ENCODE measurements at regions not wholly inside any gene's neighbourhood (a gene's known extent, or its start where the extent isn't known, plus 50 kb on each side); places are given as distances from the start of the nearest gene placed in this dataset.

- ATAC-seq = no peak
- no peaks in the 10 kb centered on the region for H4K20me1 ChIP-seq (ENCODE audit: control insufficient read depth, insufficient read depth)
- no peaks in the 10 kb centered on the region for H3K4me1 ChIP-seq (ENCODE audit: control insufficient read depth, insufficient read depth, low read length)
- no peak for FAIRE-seq
- TF ChIP-seq SREBF1 (IDR thresholded peaks at IDR 0.05; ENCODE audit: low read length) (no peak), SMC3 (IDR thresholded peaks at IDR 0.05; ENCODE audit: borderline replicate concordance, low read length) (peak; percentile 9; the same call in 1 of the 2 replicates), CHD1 (IDR thresholded peaks at IDR 0.05; ENCODE audit: low read depth, low read length) (no peak), CTCF (IDR thresholded peaks at IDR 0.05 in 2 of 3, conservative IDR thresholded peaks at IDR 0.05 in 1 of 3; ENCODE audit: control insufficient read depth in 2 of 3, extremely low read depth in 1 of 3, insufficient read depth in 1 of 3, low read depth in 3 of 3, low read length in 3 of 3) (peak in 1 of 3 experiments; percentile 22; a peak in 1 of 6 replicates), IRF4 (IDR thresholded peaks at IDR 0.05; ENCODE audit: low read depth, low read length) (no peak), RAD21 (IDR thresholded peaks at IDR 0.05; ENCODE audit: insufficient read depth, low read depth, low read length) (peak; percentile 88)
- no peaks in the 10 kb centered on the region for H3K27me3 ChIP-seq (replicated peaks in 1 of 2; ENCODE audit: control insufficient read depth in 2 of 2, insufficient read depth in 2 of 2, low read length in 1 of 2)
- no peaks in the 10 kb centered on the region for H3K9me3 ChIP-seq (replicated peaks; ENCODE audit: control insufficient read depth, insufficient read depth, low read length)
- 6% methylated on average over 1 of the region's 1 CpG for WGBS (ENCODE audit: insufficient coverage, insufficient replicate concordance, low lambda C conversion rate, missing lambda C conversion rate)
- no peaks in the 10 kb centered on the region for H3K36me3 ChIP-seq (ENCODE audit: control insufficient read depth in 2 of 2, insufficient read depth in 2 of 2, low read length in 1 of 2)
- H3K4me2 ChIP-seq (ENCODE audit: control insufficient read depth, insufficient read depth) = no peak overlapping the region
- intact Hi-C loops (cut with micrococcal nuclease; ENCODE audit: unreplicated experiment) (no loop called here), in situ Hi-C loops (cut with MboI) (no loop called here)
- DNase-seq (ENCODE audit: low read depth, low spot score) = no peak
- H3K9ac ChIP-seq (ENCODE audit: control insufficient read depth, insufficient read depth, low read length) = no peak overlapping the region
- H2AFZ ChIP-seq (ENCODE audit: control insufficient read depth, low read depth, low read length) = no peak overlapping the region
- ChIA-PET SMC1A (ENCODE audit: uncharacterized antibody, unreplicated experiment) (no interaction called here), RAD21 (ENCODE audit: unreplicated experiment) (no interaction called here), CTCF (interaction anchor here (0.9 to 1.0 kb wide), 2 partner anchors 21 to 407 kb away, joined by 3 to 4 read pairs; no protein-coding TSS in a partner anchor), POLR2A (no interaction called here)
- no peak overlapping the region for H3K4me3 ChIP-seq
- no TSS peak for BruUV-seq (replicated peaks)
- H3K27ac ChIP-seq (ENCODE audit: control insufficient read depth, insufficient read depth) = no peak overlapping the region
- H3K79me2 ChIP-seq (ENCODE audit: control insufficient read depth, insufficient read depth, low read length) = no peaks in the 10 kb centered on the region
Measured at GRCh38 chr5:15383469-15383868, 116.5 kb upstream of the FBXL7 start.

GRCh38 chr5:15383021-15383420 is 117.0 kb upstream of the FBXL7 start:
- ATAC-seq (no peak), FAIRE-seq (no peak), DNase-seq (ENCODE audit: low read depth, low spot score) (no peak)
- H3K79me2 ChIP-seq (ENCODE audit: control insufficient read depth, insufficient read depth, low read length) = no peaks in the 10 kb centered on the region
- no TSS peak for BruUV-seq (replicated peaks)
- RAD21 ChIA-PET (ENCODE audit: unreplicated experiment) = no interaction called here
- 25% methylated on average over 3 of the region's 3 CpGs for WGBS (ENCODE audit: insufficient coverage, insufficient replicate concordance, low lambda C conversion rate, missing lambda C conversion rate)
- no peaks in the 10 kb centered on the region for H3K27me3 ChIP-seq (replicated peaks in 1 of 2; ENCODE audit: control insufficient read depth in 2 of 2, insufficient read depth in 2 of 2, low read length in 1 of 2)
- intact Hi-C loops (cut with micrococcal nuclease; ENCODE audit: unreplicated experiment) (no loop called here), in situ Hi-C loops (cut with MboI) (no loop called here)
- H2AFZ ChIP-seq (ENCODE audit: control insufficient read depth, low read depth, low read length) = no peak overlapping the region
- H3K4me1 ChIP-seq (ENCODE audit: control insufficient read depth, insufficient read depth, low read length) = no peaks in the 10 kb centered on the region
- POLR2A ChIA-PET = no interaction called here
- CTCF ChIA-PET = interaction anchor here (0.9 to 1.0 kb wide), 2 partner anchors 20 to 407 kb away, joined by 3 to 4 read pairs; no protein-coding TSS in a partner anchor
- H3K27ac ChIP-seq (ENCODE audit: control insufficient read depth, insufficient read depth) = no peak overlapping the region
- no peak overlapping the region for H3K4me2 ChIP-seq (ENCODE audit: control insufficient read depth, insufficient read depth)
- H3K36me3 ChIP-seq (ENCODE audit: control insufficient read depth in 2 of 2, insufficient read depth in 2 of 2, low read length in 1 of 2) = no peaks in the 10 kb centered on the region
- no peak overlapping the region for H3K4me3 ChIP-seq
- H4K20me1 ChIP-seq (ENCODE audit: control insufficient read depth, insufficient read depth) = no peaks in the 10 kb centered on the region
- no peak overlapping the region for H3K9ac ChIP-seq (ENCODE audit: control insufficient read depth, insufficient read depth, low read length)
- no peaks in the 10 kb centered on the region for H3K9me3 ChIP-seq (replicated peaks; ENCODE audit: control insufficient read depth, insufficient read depth, low read length)
- SMC1A ChIA-PET (ENCODE audit: uncharacterized antibody, unreplicated experiment) = no interaction called here
- no peak for TF ChIP-seq CUX1 (IDR thresholded peaks at IDR 0.05; ENCODE audit: insufficient replicate concordance, low read depth, low read length)
